ENCODE measurements at regions not wholly inside any gene's neighbourhood (a gene's known extent, or its start where the extent isn't known, plus 50 kb on each side); places are given as distances from the start of the nearest gene placed in this dataset.

- no peak for TF ChIP-seq ZFX (IDR thresholded peaks at IDR 0.05; ENCODE audit: borderline replicate concordance)
- TF ChIP-seq, protein P1, sequence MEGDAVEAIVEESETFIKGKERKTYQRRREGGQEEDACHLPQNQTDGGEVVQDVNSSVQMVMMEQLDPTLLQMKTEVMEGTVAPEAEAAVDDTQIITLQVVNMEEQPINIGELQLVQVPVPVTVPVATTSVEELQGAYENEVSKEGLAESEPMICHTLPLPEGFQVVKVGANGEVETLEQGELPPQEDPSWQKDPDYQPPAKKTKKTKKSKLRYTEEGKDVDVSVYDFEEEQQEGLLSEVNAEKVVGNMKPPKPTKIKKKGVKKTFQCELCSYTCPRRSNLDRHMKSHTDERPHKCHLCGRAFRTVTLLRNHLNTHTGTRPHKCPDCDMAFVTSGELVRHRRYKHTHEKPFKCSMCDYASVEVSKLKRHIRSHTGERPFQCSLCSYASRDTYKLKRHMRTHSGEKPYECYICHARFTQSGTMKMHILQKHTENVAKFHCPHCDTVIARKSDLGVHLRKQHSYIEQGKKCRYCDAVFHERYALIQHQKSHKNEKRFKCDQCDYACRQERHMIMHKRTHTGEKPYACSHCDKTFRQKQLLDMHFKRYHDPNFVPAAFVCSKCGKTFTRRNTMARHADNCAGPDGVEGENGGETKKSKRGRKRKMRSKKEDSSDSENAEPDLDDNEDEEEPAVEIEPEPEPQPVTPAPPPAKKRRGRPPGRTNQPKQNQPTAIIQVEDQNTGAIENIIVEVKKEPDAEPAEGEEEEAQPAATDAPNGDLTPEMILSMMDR (IDR thresholded peaks at IDR 0.05): no peak
- H3K27ac ChIP-seq: no peak overlapping the region
These were observed 492.4 kb downstream of the MCTP2 start for GRCh38 chr15:94723801-94724200.

- H3K27ac ChIP-seq: no peak overlapping the region
- TF ChIP-seq, protein P1 (IDR thresholded peaks at IDR 0.05): no peak
- TF ChIP-seq ZFX (IDR thresholded peaks at IDR 0.05; ENCODE audit: borderline replicate concordance): no peak
These were observed 499.9 kb downstream of the MCTP2 start for GRCh38 chr15:94731286-94731685.

- H3K27ac ChIP-seq: no peak overlapping the region
- TF ChIP-seq, protein P1 (IDR thresholded peaks at IDR 0.05): no peak
- no peak for TF ChIP-seq ZFX (IDR thresholded peaks at IDR 0.05; ENCODE audit: borderline replicate concordance)
These were observed 503.1 kb downstream of the MCTP2 start for GRCh38 chr15:94734460-94734859.

DNA sequence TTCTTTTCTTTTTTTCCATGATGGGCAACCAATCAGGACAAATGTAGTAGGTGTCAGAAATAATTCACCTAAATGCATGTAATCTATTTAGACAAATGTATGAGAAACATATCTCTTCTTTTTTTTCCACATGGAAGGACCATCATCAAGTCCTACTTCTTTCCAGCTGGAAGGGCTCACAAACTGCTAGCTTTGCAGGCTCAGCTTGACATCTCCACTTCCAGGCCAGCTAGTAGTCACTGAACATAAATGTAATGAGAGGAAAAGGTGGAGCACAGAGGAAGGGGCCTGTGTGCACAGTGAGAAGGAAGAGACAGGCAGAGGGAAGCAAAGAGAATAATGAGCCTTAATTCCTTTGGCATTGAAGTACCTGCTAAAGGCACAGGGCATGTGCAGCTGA lies 504.9 kb downstream of the MCTP2 start:
- no peak for TF ChIP-seq ZFX (IDR thresholded peaks at IDR 0.05; ENCODE audit: borderline replicate concordance)
- TF ChIP-seq, protein P1 (IDR thresholded peaks at IDR 0.05): no peak
- no peak overlapping the region for H3K27ac ChIP-seq

- H3K27ac ChIP-seq: no peak overlapping the region
- TF ChIP-seq ZFX (IDR thresholded peaks at IDR 0.05; ENCODE audit: borderline replicate concordance): no peak
- TF ChIP-seq, protein P1 (IDR thresholded peaks at IDR 0.05): no peak
These were observed 508.3 kb downstream of the MCTP2 start for GRCh38 chr15:94739639-94740038.

DNA sequence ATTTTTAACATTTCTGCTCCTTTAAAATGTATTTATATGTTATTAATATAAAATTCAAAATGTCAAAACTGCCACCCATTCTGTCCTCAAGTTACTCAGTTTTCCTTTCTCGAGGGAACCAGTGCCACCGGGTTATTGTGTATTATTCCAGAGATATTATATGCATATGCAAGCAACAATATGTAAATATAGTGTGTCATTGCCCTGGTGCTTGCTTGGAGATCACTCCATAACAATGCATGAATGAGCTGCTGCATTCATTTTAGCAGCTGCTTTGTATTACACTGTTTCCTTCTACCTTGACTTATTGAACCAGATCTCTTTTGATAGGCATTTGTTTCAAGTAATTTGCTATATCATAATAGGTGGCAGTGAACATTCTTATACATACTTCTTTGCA lies 509.1 kb downstream of the MCTP2 start:
- TF ChIP-seq ZFX (IDR thresholded peaks at IDR 0.05; ENCODE audit: borderline replicate concordance): no peak
- TF ChIP-seq, protein P1 (IDR thresholded peaks at IDR 0.05): no peak
- H3K27ac ChIP-seq: no peak overlapping the region

- H3K27ac ChIP-seq: no peak overlapping the region
- TF ChIP-seq ZFX (IDR thresholded peaks at IDR 0.05; ENCODE audit: borderline replicate concordance): no peak
These were observed 512.3 kb downstream of the MCTP2 start for GRCh38 chr15:94743668-94744067.

GRCh38 chr15:94744080-94744793 lies 512.9 kb downstream of the MCTP2 start:
- no peak overlapping the region for H3K27ac ChIP-seq
- TF ChIP-seq, protein P1 (IDR thresholded peaks at IDR 0.05): no peak
- TF ChIP-seq ZFX (IDR thresholded peaks at IDR 0.05; ENCODE audit: borderline replicate concordance): no peak

Data from 22Rv1 (cell line).